ENCODE measurements at regions not wholly inside any gene's neighbourhood (a gene's known extent, or its start where the extent isn't known, plus 50 kb on each side); places are given as distances from the start of the nearest gene placed in this dataset.

GRCh38 chr10:121679916-121680315 lies 81.7 kb upstream of the FGFR2 start:
- H3K27ac ChIP-seq (ENCODE audit: low read depth in 1 of 2, low read length in 2 of 2), result no peak overlapping the region

DNA sequence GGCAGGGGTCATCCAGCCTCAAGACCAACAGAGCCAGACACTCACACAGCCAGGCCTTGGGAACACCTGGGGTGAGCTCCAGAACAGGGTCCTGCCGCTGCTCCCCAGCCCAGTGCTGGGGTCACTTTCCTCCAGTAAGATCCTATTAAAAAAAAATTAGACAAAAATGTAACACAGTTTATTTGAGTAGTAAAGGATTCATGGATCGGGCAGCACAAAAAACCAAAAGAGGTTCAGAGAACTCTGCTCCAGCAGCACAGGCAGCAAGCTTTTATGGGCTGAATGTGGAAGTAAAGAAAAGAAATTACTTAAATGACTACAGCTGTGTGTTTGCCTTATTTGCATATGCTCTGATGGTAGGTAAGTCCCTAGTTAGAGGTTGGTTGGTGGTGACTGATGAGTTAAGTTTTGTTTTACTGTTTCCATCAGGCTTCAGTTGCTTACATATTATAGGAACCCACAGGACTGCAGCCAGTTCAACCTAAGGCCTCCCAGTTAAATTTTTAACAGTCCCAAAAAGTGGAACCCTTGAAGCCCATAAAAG lies 80.5 kb upstream of the FGFR2 start:
- peaks cover 3 to 10% (median 4%) of the 10 kb centered on the region in 4 donors for H3K9me3 ChIP-seq (ENCODE audit: control insufficient read depth in 4 of 4, low read length in 3 of 4)
- no peak overlapping the region for H3K9ac ChIP-seq (ENCODE audit: low read depth in 1 of 2, low read length in 2 of 2)
- H3K27ac ChIP-seq (ENCODE audit: low read depth in 1 of 2, low read length in 2 of 2), result no peak overlapping the region
- H3K36me3 ChIP-seq (ENCODE audit: control insufficient read depth in 4 of 4, insufficient read depth in 3 of 4, low read depth in 1 of 4, low read length in 3 of 4), result no peaks in the 10 kb centered on the region
- no peak for DNase-seq (ENCODE audit: low spot score)
- H3K4me3 ChIP-seq (ENCODE audit: low read depth in 1 of 3, low read length in 3 of 3), result no peak overlapping the region
- no peaks in the 10 kb centered on the region for H3K4me1 ChIP-seq (ENCODE audit: control insufficient read depth in 4 of 4, insufficient read depth in 4 of 4, low read length in 3 of 4)
- TF ChIP-seq RAD21 (IDR thresholded peaks at IDR 0.05), result no peak
- TF ChIP-seq NR2F2 (IDR thresholded peaks at IDR 0.05), result no peak
- no peak for TF ChIP-seq YY1 (IDR thresholded peaks at IDR 0.05)
- TF ChIP-seq FOXA2 (IDR thresholded peaks at IDR 0.05), result no peak
- TF ChIP-seq ATF3 (IDR thresholded peaks at IDR 0.05), result no peak
- TF ChIP-seq RXRA (IDR thresholded peaks at IDR 0.05), result no peak
- no peak for TF ChIP-seq SP1 (IDR thresholded peaks at IDR 0.05)
- no peak for TF ChIP-seq MAX (IDR thresholded peaks at IDR 0.05)
- TF ChIP-seq ZBTB33 (IDR thresholded peaks at IDR 0.05), result no peak
- no peak for TF ChIP-seq GABPA (IDR thresholded peaks at IDR 0.05 in 1 of 2, conservative IDR thresholded peaks at IDR 0.05 in 1 of 2)
- TF ChIP-seq, protein P1, sequence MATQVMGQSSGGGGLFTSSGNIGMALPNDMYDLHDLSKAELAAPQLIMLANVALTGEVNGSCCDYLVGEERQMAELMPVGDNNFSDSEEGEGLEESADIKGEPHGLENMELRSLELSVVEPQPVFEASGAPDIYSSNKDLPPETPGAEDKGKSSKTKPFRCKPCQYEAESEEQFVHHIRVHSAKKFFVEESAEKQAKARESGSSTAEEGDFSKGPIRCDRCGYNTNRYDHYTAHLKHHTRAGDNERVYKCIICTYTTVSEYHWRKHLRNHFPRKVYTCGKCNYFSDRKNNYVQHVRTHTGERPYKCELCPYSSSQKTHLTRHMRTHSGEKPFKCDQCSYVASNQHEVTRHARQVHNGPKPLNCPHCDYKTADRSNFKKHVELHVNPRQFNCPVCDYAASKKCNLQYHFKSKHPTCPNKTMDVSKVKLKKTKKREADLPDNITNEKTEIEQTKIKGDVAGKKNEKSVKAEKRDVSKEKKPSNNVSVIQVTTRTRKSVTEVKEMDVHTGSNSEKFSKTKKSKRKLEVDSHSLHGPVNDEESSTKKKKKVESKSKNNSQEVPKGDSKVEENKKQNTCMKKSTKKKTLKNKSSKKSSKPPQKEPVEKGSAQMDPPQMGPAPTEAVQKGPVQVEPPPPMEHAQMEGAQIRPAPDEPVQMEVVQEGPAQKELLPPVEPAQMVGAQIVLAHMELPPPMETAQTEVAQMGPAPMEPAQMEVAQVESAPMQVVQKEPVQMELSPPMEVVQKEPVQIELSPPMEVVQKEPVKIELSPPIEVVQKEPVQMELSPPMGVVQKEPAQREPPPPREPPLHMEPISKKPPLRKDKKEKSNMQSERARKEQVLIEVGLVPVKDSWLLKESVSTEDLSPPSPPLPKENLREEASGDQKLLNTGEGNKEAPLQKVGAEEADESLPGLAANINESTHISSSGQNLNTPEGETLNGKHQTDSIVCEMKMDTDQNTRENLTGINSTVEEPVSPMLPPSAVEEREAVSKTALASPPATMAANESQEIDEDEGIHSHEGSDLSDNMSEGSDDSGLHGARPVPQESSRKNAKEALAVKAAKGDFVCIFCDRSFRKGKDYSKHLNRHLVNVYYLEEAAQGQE (IDR thresholded peaks at IDR 0.05), result no peak
- TF ChIP-seq CTCF (IDR thresholded peaks at IDR 0.05; ENCODE audit: low read depth, low read length, missing input control), result no peak
- TF ChIP-seq FOXA1 (IDR thresholded peaks at IDR 0.05), result no peak
- no peak for TF ChIP-seq EGR1 (IDR thresholded peaks at IDR 0.05; ENCODE audit: low read depth in 2 of 2)
- no peak for TF ChIP-seq HNF4G (IDR thresholded peaks at IDR 0.05)
- TF ChIP-seq TAF1 (conservative IDR thresholded peaks at IDR 0.05), result no peak
- no peak for TF ChIP-seq HNF4A (conservative IDR thresholded peaks at IDR 0.05)
- no peak for TF ChIP-seq JUND (IDR thresholded peaks at IDR 0.05)
- WGBS, result 95% methylated on average over 2 of the region's 2 CpGs
- H3K27me3 ChIP-seq (ENCODE audit: control insufficient read depth in 4 of 4, insufficient read depth in 4 of 4, low read length in 3 of 4), result no peaks in the 10 kb centered on the region

More at GRCh38 chr10:121679916-121680315, 81.7 kb upstream of the FGFR2 start:
- Histone ChIP-seq H3K4me1 (ENCODE audit: control insufficient read depth in 4 of 4, insufficient read depth in 4 of 4, low read length in 3 of 4) (no peaks in the 10 kb centered on the region), H3K36me3 (ENCODE audit: control insufficient read depth in 4 of 4, insufficient read depth in 3 of 4, low read depth in 1 of 4, low read length in 3 of 4) (no peaks in the 10 kb centered on the region), H3K4me3 (ENCODE audit: low read depth in 1 of 3, low read length in 3 of 3) (no peak overlapping the region), H3K9me3 (ENCODE audit: control insufficient read depth in 4 of 4, low read length in 3 of 4) (peaks cover 3 to 8% (median 3%) of the 10 kb centered on the region in 4 donors), H3K9ac (ENCODE audit: low read depth in 1 of 2, low read length in 2 of 2) (no peak overlapping the region), H3K27me3 (ENCODE audit: control insufficient read depth in 4 of 4, insufficient read depth in 4 of 4, low read length in 3 of 4) (no peaks in the 10 kb centered on the region)
- no peak for DNase-seq (ENCODE audit: low spot score)
- TF ChIP-seq RXRA (IDR thresholded peaks at IDR 0.05) (no peak), JUND (IDR thresholded peaks at IDR 0.05) (no peak), HNF4G (IDR thresholded peaks at IDR 0.05) (no peak), MAX (IDR thresholded peaks at IDR 0.05) (no peak), HNF4A (conservative IDR thresholded peaks at IDR 0.05) (no peak), GABPA (IDR thresholded peaks at IDR 0.05 in 1 of 2, conservative IDR thresholded peaks at IDR 0.05 in 1 of 2) (no peak), NR2F2 (IDR thresholded peaks at IDR 0.05) (no peak)
- WGBS, result 78% methylated on average over 4 of the region's 4 CpGs
